ENCODE measurements at regions not wholly inside any gene's neighbourhood (a gene's known extent, or its start where the extent isn't known, plus 50 kb on each side); places are given as distances from the start of the nearest gene placed in this dataset.

DNA sequence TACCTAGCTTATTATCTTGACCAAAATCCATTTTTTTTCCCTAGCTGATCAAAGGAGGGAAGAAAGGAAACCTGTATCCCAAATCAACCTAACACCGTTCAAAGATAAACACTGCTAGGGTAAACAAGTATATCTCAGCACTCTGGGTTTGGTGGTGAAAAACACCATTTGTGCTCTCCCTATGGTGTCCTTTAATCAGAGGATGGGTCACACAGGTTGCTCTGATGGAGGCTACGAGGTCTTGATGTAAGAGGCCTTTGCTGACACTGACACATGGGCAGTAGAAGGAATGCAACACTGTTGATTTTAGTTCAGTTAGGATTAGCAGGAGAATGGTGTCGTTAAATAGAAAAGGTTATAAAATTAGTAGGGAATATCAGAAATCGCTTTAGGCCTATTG is 179.3 kb downstream of the HDGFL1 start:
- no peak for TF ChIP-seq POLR2A (IDR thresholded peaks at IDR 0.05; ENCODE audit: low read depth)
- TF ChIP-seq, protein P1, sequence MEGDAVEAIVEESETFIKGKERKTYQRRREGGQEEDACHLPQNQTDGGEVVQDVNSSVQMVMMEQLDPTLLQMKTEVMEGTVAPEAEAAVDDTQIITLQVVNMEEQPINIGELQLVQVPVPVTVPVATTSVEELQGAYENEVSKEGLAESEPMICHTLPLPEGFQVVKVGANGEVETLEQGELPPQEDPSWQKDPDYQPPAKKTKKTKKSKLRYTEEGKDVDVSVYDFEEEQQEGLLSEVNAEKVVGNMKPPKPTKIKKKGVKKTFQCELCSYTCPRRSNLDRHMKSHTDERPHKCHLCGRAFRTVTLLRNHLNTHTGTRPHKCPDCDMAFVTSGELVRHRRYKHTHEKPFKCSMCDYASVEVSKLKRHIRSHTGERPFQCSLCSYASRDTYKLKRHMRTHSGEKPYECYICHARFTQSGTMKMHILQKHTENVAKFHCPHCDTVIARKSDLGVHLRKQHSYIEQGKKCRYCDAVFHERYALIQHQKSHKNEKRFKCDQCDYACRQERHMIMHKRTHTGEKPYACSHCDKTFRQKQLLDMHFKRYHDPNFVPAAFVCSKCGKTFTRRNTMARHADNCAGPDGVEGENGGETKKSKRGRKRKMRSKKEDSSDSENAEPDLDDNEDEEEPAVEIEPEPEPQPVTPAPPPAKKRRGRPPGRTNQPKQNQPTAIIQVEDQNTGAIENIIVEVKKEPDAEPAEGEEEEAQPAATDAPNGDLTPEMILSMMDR (IDR thresholded peaks at IDR 0.05): no peak
- no peak for TF ChIP-seq EP300 (IDR thresholded peaks at IDR 0.05)

Measured in esophagus muscularis mucosa (tissue), 4 donors.